ENCODE measurements at regions not wholly inside any gene's neighbourhood (a gene's known extent, or its start where the extent isn't known, plus 50 kb on each side); places are given as distances from the start of the nearest gene placed in this dataset.
"Not testable (repeated sequence)": the region's sequence is repeated elsewhere in the genome, so short reads cannot be mapped to it uniquely, and the experiment has no call there.

- FAIRE-seq = no peak
Measured at GRCh38 chr12:3421191-3421978, 69.6 kb upstream of the PRMT8 start.

- FAIRE-seq = not testable (repeated sequence)
Measured at GRCh38 chr12:3424796-3425195, 66.2 kb upstream of the PRMT8 start.

- no peak for FAIRE-seq
Measured at GRCh38 chr12:3427956-3428355, 63.0 kb upstream of the PRMT8 start.

GRCh38 chr12:3428631-3429030 lies 62.4 kb upstream of the PRMT8 start:
- FAIRE-seq = no peak

GRCh38 chr12:3429523-3429922 lies 61.5 kb upstream of the PRMT8 start:
- not testable (repeated sequence) for FAIRE-seq

DNA sequence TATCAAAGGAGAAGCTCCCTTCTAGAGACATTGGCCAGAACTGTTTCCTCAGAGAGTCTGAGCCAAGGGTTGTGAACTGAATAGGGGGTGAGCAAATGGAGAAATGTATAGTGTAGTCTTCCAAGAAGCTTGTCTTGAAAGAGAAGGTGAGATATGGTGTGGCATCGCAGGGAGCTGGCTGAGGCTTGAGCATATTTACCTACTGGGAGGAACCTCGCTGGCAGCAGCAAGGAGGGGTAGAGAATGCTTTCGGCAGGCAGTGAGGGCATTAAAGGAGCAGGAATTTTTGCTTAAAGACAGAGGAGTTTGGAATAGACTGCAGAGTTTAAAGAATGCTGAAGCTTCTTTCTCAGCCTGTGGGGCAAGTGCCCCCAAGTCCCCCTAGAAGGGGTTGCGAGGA lies 59.3 kb upstream of the PRMT8 start:
- FAIRE-seq = no peak

- no peak for FAIRE-seq
Measured at GRCh38 chr12:3432176-3432742, 58.7 kb upstream of the PRMT8 start.

GRCh38 chr12:3432868-3433267 lies 58.1 kb upstream of the PRMT8 start:
- FAIRE-seq = no peak

GRCh38 chr12:3436461-3437065 lies 54.4 kb upstream of the PRMT8 start:
- no peak for FAIRE-seq

GRCh38 chr12:3437986-3438385 lies 53.0 kb upstream of the PRMT8 start:
- no peak for FAIRE-seq

DNA sequence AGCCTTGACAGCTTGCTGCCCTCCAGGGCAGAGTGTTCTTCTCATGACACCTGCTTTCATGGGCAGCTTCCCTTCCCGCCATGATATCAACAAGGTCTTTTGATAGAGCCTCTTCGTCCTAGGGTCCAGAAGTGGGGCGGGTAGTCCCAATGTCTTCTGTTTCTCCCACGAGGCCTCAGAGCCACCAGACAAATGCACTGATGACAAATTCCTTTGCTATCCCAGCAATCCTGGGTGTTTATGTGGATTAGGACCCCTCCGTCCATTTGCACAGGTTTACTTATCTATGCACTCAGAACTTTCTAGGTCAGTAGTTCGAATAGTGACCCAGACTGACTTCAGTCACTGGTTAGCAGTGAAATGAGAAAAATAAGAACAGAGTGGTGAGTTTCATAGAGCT lies 52.6 kb upstream of the PRMT8 start:
- no peak for FAIRE-seq

Data from islet of Langerhans (tissue), 1 donor.